ENCODE measurements at regions not wholly inside any gene's neighbourhood (a gene's known extent, or its start where the extent isn't known, plus 50 kb on each side); places are given as distances from the start of the nearest gene placed in this dataset.

DNA sequence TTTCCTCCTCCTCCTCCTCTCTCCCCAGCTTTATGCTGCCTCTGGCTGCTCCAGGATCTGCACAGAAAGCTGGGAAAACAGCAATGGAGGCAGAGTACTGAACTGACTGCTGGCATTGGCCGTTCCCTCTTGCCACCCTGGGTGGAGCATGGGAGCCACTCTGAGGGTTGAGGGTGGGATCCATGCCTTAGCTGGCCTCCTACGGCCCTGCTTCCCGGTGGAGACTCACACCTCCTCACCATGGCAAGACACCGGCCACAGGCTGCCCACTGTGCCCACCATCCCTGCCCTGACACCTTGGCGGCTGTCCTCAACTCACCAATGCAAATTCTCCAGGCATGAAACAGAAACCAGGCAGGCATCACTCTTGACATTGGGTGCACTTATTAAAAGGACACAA is 832.3 kb upstream of the ID2 start:
- TF ChIP-seq POLR2A (IDR thresholded peaks at IDR 0.05) (no peak), CTCF (IDR thresholded peaks at IDR 0.05 in 4 of 5, conservative IDR thresholded peaks at IDR 0.05 in 1 of 5) (no peak)
